ENCODE measurements at regions not wholly inside any gene's neighbourhood (a gene's known extent, or its start where the extent isn't known, plus 50 kb on each side); places are given as distances from the start of the nearest gene placed in this dataset.
"Not testable (repeated sequence)": the region's sequence is repeated elsewhere in the genome, so short reads cannot be mapped to it uniquely, and the experiment has no call there.

- no peak for DNase-seq
Observed at GRCh38 chr14:100421756-100422470, 98.8 kb downstream of the SLC25A47 start.

- no peak for DNase-seq
Observed at GRCh38 chr14:100422556-100423316, 99.6 kb downstream of the SLC25A47 start.

GRCh38 chr14:100423317-100424010 is 100.3 kb downstream of the SLC25A47 start:
- no peak for DNase-seq

- DNase-seq: no peak
Observed at GRCh38 chr14:100424504-100425428, 101.6 kb downstream of the SLC25A47 start.

GRCh38 chr14:100425429-100425827 is 102.3 kb downstream of the SLC25A47 start:
- no peak for DNase-seq

GRCh38 chr14:100426314-100426713 is 103.2 kb downstream of the SLC25A47 start:
- DNase-seq: no peak

GRCh38 chr14:100427166-100427565 is 104.0 kb downstream of the SLC25A47 start:
- no peak for DNase-seq

GRCh38 chr14:100428727-100429126 is 105.6 kb downstream of the SLC25A47 start:
- DNase-seq: no peak

GRCh38 chr14:100429537-100429936 is 106.4 kb downstream of the SLC25A47 start:
- DNase-seq: no peak

GRCh38 chr14:100430571-100430970 is 107.4 kb downstream of the SLC25A47 start:
- DNase-seq: no peak

GRCh38 chr14:100431461-100431860 is 108.3 kb downstream of the SLC25A47 start:
- DNase-seq: not testable (repeated sequence)

- DNase-seq: no peak
Observed at GRCh38 chr14:100432652-100433427, 109.7 kb downstream of the SLC25A47 start.

- no peak for DNase-seq
Observed at GRCh38 chr14:100433428-100433814, 110.3 kb downstream of the SLC25A47 start.

GRCh38 chr14:100434033-100434601 is 111.0 kb downstream of the SLC25A47 start:
- DNase-seq: no peak

GRCh38 chr14:100434911-100435438 is 111.8 kb downstream of the SLC25A47 start:
- DNase-seq: no peak

GRCh38 chr14:100435459-100435858 is 112.3 kb downstream of the SLC25A47 start:
- DNase-seq: no peak

- DNase-seq: no peak
Observed at GRCh38 chr14:100436745-100437406, 113.7 kb downstream of the SLC25A47 start.

- DNase-seq: no peak
Observed at GRCh38 chr14:100438271-100438670, 115.1 kb downstream of the SLC25A47 start.

GRCh38 chr14:100438678-100439592 is 115.8 kb downstream of the SLC25A47 start:
- DNase-seq: no peak

Data from activated CD4-positive, alpha-beta T cell treated with anti-CD3 and anti-CD28 coated beads for 1 hour (primary cell).